Amniotic epithelial cell (primary cell): ENCODE measurements at regions not wholly inside any gene's neighbourhood (a gene's known extent, or its start where the extent isn't known, plus 50 kb on each side); places are given as distances from the start of the nearest gene placed in this dataset.

Experiments used
- DNase-seq: peaks from one replicate; pipeline ENCODE4 v3.0.0-alpha.2; 2010; ENCODE audit warnings: low read depth

DNA sequence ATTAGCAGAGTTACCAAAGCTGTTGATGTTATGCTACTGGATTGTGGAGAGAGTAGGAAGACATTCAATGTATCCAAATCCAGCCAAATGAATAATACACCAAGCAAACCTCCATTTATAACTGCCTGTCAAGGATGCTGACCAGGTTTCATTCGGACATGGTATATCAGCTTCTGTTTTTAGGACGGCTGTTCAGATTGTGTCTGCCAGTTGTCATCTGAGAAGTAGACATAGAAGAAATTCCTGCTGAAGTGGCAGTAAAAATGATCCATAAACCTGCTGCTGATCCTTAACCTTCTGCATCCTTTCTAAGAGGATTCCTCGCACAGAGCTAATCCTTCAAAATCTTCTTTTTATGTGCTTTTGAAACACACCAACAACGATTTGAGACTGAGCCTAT is 663.6 kb upstream of the PLXNA2 start:
- DNase-seq: no peak

DNA sequence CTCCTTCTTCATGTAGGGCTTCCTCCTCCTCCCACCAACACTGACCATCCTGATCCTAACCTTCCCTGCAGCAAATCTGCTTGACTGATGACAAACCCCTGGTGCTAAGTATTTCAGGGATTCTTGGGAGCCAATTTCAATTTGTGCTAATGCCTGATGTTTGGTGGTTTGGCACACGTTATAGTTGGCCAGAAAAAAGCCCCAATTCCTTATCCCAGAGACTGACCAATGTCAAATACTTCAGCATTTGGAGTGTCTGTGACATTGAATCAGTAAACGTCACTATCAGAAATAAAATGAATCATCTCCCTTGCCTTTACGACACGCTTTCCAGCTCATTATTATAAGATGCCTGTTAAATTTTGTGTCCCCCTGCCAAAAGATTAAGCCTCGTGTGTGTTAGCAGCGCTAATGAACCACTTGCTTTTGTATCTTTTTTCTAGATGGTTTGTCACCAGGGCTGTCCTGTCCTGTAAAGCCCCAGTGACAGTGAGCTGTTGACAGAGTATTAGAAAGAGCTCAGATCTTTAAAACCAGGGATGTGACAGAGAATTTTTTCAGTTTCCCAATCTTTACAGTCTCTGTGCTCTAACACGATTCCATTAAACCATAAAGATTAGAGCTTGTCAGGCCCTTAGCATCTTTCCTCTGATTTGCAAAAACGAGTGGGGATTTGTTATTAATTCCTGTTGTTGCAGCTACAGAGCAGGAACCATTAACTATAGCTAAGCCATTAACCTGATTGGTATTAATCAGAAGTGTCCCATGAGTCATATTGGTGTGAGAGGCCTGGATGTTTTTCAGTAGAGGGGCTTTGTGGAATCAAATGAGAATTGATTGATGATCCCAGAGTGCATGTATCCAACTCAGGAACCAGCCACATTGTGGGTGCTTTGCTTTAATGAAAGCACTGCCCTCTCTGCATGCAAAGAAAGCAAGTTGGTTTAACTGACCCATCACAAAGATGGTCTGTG is 665.1 kb upstream of the PLXNA2 start:
- DNase-seq: no peak

DNA sequence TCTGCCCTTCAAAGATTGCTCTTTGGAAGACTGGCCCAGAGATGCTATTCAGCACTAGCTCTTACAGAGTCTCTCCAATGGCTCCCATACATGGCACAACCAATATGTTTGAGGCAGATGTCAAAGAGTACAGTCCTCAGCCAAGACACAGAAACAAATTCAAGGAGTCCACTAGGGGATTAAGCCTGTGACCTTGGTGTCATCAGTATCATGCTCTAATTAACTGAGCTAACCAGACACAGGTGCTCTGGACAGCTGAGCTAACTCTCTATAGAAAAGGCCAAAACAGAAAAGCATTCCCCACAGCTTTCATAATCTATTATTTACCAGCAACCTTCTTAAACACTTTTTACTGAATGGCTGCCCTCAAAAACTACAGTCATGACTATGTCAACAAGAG is 666.0 kb upstream of the PLXNA2 start:
- no peak for DNase-seq

DNA sequence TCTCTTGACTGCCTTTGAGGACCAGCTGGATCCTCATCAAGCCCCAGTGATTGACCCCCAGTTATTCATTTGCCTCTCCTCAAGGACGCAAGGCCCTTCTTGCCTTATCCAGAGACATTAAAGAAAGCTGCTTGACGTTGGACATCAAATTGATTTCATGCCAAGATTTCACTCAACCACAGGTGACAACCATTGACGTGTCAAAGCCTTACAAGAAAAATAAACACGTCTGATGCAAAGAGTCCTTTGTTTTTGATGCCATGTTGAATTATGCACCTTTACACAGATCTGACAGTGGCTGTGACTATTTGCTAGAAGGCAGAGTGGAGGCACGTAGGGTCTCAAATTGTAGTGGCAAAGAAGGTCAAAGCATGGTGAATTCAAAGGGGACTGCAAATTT is 666.2 kb upstream of the CAMK1G start:
- no peak for DNase-seq

DNA sequence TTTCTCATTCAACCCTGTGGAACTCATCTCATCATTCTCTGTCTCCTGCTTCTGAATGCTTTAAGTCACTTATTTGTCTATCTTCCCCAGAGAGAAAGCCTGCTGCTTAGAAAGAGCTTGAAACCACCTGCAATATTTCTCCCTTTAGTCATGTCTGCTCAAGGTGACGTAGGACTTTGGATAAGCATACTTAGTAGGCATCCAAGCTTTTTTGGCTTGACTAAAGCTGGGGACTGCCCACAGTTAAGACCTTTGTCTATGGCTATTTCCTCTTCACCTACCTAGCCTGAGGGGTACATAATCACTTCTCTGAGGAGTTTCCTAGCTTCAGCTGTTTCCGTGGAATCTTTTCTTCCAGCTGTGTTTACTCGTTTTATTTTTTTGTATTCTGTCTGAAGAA is 665.8 kb upstream of the CAMK1G start:
- no peak for DNase-seq

DNA sequence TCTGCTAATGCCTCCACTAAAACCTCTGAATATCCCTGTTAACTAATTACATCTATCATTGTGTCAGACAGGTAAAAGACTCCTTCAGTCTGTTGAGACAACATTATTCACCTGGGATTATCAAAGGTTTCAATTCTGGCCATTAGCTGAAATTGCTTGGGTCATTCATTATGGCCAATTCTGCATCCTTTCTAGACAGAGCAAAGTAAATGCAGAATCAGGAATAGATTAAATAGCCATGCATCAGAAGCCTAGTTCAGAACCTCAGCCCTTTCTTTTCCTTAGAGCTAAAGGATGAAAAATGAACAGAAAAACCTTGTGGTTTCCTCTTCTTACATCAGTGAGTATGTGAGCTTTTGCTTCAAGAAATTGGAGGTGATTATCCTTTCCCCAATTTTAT is 665.4 kb upstream of the CAMK1G start:
- DNase-seq: no peak

DNA sequence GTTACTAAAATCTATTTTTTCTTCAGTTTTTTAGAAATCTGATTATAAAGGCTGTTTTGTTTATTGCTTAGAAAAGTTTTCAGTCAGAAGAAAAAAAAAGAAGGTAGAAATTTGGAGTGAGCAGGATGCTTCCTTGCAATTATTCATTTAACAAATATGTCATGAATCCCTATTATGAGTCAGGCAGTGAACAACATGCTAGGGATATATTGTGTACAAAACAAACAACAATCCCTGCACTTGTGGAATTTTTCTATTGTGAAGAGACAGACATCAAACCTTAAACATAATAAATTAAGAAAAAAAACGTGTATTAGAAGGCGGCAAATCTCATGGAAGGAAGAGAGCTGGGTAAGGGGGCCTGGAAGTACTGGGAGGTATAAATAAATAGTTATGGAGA is 664.1 kb upstream of the CAMK1G start:
- DNase-seq: peak; percentile 0

DNA sequence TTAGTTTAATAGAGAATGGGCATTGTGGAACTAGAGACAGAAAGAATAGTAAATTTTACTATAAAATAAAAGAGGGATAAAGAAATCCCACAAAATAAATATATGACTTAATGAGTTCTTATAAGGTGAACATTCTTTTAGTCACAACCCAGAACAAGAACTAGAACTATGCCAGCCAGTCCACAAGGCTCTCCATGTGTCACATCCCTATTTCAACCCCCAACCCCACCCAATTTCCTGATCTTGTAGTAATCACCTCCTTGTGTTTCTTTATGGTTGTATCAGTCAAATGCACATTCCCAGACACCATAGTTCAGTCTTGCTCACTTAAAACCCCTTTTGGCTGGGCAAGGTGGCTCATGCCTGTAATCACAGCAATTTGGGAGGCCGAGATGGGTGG is 662.3 kb upstream of the CAMK1G start:
- DNase-seq: no peak

DNA sequence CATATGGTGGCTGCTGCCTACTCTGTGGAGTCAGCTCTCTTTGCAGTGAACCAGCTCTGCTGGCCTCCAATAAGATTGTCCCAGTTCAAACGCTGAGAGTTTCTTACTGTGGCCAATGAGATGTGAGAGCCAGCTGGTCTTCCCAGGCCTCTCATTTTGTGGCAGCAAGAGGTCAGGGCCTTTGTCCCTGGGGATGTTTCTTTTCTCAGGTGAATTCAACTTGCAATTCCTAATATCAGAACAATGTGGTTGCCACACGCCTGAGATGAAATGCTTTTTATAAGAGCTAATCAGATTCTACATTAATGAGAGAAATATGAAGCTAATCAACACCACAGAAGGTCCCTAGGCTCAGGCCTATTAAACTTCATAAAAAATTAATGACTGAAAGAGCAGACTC is 660.1 kb upstream of the CAMK1G start:
- DNase-seq: no peak

DNA sequence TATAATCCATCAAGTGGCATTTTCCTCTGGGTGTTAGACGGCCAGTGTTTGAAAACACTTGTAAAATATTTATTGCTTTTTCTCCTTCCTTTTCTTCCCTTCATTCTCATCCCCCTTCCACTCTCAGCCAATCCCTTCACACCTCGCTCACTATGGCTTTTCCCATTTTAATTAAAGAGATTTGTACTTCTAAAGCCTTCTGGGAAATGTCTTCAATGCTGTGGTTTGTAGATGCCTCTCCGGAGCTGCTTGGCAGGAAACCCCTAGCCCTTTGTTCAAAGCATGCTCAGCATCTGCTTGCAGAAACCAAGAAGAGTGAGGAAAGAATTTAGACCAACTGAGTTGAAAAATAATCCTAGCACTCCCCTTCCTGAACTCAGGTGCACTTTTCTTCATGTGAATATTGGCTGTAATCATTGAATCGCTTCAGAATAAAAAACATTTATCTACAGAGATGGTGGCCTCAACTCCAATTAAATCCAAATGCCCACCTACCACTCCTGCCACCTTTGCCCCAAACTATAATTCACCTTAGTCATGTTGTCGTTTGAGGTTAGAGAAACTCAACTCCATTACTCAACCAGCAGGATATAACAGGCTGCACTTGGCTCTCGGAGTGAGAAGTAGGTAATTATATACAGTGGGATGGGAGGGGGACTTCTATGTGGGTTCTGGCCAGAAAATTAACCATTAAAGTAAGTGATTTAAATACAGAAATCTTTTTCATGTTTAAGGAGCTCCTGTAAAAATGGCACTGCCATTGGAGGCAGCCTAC is 659.4 kb upstream of the CAMK1G start:
- DNase-seq: no peak

DNA sequence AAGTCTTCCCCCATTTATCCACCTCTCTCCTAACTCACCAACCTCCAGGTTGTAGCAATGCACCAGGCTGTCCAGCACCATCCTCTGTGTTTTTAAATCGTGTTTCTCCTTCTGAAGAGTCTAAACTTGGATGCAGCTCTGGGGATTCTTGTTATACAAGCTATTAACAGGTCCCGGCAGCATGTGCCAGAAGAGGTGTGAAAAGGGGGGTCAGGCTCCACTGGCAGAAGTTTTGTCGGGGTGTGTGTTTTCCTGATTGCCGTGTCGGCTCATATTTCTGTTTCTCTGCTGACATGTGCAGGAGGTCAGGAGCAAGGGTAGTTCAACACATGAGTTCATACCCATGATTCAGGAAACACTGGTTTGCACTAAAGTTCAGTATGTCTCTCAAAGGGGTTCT is 658.6 kb upstream of the CAMK1G start:
- no peak for DNase-seq

DNA sequence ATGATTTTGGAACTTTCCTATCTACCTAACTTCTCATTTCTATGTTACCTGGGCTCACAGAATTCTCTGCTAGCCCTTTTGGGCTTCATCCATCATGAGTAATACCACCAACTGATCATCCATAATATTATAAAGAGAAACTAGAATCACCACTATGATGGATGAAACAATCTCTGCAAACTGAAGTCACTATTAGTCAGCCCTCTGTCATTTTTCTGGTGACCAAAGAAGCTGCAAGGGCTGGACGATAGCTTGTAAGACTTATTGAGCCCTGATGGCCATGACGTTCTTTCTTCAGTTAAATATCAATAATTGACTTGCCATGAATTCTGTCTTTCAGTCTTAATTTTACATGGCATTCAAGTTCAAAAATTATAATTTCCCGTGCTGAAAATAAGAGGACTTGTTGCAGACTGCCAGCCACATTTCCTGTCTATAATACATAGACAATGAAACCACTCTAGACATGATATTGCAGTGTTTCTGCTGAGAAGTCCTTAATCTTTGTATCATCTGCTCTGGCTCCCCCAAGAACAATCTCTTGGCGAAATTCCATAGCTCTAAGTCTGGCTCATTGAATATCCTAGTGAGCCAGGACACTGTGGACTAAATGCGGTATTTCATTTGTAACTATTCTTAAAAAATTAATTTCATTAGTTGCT is 655.0 kb upstream of the CAMK1G start:
- DNase-seq: no peak

DNA sequence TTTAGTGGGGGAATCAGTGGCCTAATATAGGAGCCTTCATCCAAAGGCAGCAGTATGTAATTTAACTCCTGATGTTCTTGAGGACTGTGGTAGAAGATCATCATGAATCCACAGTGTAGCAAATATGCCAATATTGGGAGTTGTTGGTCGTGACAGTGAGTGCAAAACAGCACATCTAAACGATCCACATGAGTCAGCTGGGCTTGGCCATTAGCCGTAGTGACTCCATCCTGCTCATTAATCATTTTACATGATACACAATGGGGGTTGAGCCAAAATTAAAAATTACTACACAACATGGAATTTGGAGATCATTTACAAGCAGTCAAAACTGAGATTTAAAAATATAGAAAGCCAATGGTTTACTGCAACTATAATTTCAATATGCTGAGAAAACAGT is 653.9 kb upstream of the CAMK1G start:
- no peak for DNase-seq

DNA sequence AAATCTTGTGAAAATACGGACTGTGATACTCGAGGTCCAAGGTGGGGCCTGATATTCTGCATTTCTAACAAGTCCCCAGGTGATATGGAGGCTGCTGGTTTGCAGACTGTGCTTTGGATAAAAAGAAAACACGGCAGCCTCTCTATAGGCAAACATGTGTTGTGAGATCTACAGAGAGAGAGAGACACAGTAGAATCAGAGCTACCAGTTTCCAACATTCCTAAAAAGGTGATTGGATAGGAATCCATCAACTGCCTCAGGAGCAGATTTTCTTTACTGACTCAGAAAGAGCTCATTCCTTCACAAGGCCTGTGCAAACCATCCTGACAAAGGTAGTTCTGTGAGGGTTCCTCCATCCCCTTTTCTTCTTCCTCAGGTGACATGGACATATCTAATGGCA is 651.6 kb upstream of the CAMK1G start:
- no peak for DNase-seq

DNA sequence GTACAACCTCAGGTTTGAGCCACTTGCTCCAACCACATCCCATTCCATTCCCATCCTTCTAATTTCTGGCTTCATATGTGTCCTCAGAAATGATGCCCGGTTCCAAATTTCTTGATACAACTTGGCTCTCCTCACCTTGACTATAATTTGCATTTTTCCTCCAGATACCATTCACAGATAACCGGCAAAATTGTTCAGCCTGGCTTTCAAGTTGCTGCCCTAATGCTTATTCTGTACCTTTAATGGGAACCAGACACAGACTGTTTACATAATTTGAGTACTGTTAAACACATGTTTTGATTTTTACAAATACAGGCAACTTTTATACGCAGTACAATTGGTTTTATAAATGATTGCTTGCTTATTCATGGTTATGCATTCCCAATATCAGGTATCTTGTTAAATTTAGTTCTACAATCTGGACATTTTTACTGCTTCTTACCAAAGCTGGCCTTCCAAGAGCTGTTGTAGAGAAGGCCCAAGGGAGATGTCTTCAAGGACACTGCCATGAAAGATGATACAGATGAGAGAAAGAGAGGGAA is 649.5 kb upstream of the CAMK1G start:
- no peak for DNase-seq

DNA sequence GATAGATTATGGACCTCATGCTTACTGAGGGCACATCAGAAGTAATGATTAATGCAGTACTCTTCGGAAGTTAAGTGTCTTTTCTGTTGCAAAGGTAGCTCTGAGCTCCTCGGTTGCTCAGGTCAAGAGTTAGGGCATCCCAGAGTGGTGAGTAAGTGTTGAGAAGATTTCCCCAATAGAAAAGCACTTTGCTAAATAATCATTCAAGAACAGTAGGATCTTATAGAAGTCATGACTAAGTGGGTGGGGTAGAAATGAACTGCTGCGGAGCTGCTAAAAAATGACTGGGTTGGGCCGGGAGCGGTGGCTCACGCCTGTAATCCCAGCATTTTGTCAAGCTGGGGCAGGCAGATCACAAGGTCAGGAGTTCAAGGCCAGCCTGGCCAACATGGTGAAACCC is 648.6 kb upstream of the CAMK1G start:
- DNase-seq: no peak

DNA sequence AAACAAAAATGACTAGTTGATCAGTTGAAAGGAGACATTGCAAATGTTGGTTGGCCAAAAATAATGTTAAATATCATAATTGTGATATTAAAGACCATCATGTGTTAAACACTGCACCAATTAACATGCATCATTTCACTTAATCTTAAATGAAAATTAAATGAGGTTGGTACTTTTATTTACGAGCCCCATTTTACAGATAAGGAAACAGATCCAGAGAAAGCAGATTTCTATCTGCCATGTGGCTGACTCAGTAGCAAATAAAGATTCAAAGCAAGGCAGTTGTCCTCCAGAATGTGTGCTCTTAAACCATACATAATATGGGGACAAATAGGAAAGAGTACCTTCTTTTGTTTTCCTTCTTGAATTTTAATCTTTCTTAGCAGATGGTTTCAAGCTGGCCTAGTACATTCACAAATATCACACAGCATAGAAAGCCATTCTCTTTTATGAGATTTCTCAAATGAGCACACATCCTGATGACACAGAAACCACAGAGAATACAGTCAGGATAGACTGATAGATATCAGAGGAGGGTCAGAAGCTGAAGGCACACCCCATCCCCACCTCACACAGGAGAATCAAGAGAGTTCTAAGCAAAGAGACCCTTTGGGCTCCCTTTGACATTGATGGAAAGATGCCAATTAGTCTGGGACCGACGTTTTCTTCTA is 647.9 kb upstream of the CAMK1G start:
- no peak for DNase-seq

DNA sequence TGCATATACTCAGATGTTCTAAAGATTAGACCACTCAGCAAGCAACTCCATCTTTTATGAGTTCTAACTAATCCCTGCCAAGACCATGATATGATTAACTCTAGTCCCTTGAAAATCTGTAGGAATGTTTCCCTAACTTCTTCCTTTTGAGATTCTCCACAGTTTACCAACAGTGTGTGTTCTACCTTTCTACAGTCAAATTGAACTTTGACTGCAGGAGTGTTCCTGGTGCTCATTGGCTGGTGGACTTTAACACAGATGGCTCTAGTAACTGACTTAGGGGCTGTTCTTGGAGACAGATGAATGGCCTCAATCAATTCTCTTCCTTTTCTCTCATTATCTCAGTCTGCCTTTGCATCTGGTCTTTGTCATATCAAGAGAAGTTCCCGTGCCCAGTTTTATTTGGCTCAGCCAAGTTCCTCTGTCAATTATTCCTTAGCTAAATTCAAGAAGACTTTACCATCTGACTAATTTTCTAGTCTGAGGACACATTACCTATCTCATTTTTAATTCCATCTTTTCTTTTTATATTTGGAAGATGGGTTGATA is 643.9 kb upstream of the CAMK1G start:
- no peak for DNase-seq

DNA sequence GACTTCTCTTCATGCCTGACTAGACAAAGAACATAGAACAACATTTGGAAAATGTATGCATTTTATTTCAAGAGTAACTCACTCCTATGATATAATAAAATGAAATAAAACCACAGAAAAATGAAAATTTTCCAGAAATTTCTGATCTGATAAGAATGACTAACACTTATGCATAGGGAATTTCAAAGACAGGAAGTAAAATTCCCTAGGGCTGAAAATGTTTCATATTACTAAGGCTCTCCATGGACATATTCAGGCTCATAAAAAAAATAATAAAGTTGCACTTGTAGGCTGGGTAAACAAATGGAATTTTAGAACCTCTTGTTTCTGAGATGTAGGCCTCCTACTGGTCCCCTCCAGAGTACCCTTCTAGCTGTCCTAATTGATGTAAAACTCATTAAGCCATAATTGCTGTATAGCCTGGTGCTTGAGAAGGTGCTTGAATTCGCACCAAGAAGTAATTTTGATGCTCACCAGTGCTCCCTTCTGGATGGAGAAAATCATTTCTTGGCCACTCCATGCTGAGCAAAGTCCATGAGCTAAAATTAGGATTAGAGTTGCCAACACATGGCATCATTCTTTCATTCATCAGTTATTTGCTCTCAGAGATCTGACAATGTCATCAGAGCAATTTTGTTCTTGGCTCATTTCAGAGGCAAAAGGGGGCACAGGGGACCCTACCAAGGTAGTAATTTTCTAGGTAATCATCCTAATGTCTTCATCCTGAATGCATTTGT is 641.0 kb upstream of the CAMK1G start:
- DNase-seq: no peak

DNA sequence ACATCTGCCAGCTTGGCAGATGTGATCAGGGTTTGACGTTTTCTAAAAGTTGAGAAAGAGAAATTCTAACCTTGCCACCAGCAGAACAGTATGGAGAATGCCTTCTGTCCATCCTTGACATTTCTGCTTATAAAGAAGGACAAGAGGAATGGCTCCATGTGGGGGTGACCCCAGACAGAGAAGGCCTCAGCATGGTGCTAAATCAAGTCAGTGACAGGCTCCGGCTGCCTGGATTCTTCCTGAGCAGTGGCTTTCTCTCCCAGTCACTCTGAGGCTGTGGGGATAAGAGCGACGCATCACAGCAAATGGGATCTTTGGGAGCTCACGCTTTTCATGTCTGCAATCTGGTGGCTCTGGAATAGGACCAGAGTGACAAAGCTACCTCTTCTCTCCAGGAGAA is 640.2 kb upstream of the CAMK1G start:
- DNase-seq: no peak

DNA sequence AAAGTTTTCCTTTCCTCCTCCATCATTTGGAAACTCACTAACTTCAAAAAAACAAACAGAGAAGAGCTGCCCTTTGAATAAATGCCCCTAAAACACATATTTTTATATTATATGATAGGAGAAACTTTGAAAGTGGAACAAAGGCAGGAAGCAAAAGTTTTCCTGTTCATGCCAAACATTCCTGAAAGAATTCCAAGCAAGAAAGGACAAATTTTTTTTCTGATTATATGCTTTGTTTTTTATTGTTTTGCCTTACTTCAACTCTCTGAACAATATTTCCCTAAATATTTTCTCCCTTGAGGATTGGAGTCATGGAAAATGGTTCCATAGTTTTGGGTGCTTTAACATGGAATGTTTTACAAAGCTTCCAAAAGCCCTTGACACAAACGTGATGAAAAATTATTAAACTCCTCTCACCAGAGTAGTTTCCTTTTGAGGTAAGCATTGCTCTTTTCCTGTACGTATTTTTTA is 638.5 kb upstream of the CAMK1G start:
- no peak for DNase-seq
